ENCODE measurements at regions not wholly inside any gene's neighbourhood (a gene's known extent, or its start where the extent isn't known, plus 50 kb on each side); places are given as distances from the start of the nearest gene placed in this dataset.

GRCh38 chr9:102778746-102779145 lies 216.4 kb upstream of the CYLC2 start:
- Histone ChIP-seq H3K9me3 (ENCODE audit: low read length) (no peaks in the 10 kb centered on the region), H3K9me2 (ENCODE audit: insufficient read depth, low read length) (no peaks in the 10 kb centered on the region), H3K79me2 (replicated peaks; ENCODE audit: insufficient read depth, low read length) (no peaks in the 10 kb centered on the region), H3K27me3 (ENCODE audit: insufficient read depth, low read depth, low read length) (no peaks in the 10 kb centered on the region), H2AFZ (ENCODE audit: low read depth, low read length) (no peak overlapping the region), H3K4me3 (ENCODE audit: low read length) (no peak overlapping the region), H4K20me1 (ENCODE audit: insufficient read depth) (no peaks in the 10 kb centered on the region), H3F3A (ENCODE audit: insufficient read depth, low read length, poor library complexity, severe bottlenecking) (no peaks in the 10 kb centered on the region), H3K9ac (ENCODE audit: low read length) (no peak overlapping the region), H3K36me3 (ENCODE audit: insufficient read depth, low read length) (no peaks in the 10 kb centered on the region), H3K27ac (ENCODE audit: low read length) (no peak overlapping the region), H3K4me2 (ENCODE audit: low read length) (no peak overlapping the region)
- TF ChIP-seq TAF1 (IDR thresholded peaks at IDR 0.05; ENCODE audit: low read depth) (no peak), SMC3 (conservative IDR thresholded peaks at IDR 0.05; ENCODE audit: poor library complexity) (no peak), REST (IDR thresholded peaks at IDR 0.05; ENCODE audit: borderline replicate concordance) (no peak), CTCF (IDR thresholded peaks at IDR 0.05; ENCODE audit: poor library complexity, severe bottlenecking) (no peak), EP300 (conservative IDR thresholded peaks at IDR 0.05; ENCODE audit: poor library complexity, severe bottlenecking) (no peak), POLR2AphosphoS5 (IDR thresholded peaks at IDR 0.05) (no peak), MXI1 (conservative IDR thresholded peaks at IDR 0.05; ENCODE audit: poor library complexity, severe bottlenecking) (no peak), RAD21 (conservative IDR thresholded peaks at IDR 0.05) (no peak), EZH2 (IDR thresholded peaks at IDR 0.05; ENCODE audit: borderline replicate concordance, insufficient read depth, low read length, poor library complexity, severe bottlenecking) (no peak)

- no peaks in the 10 kb centered on the region for H4K20me1 ChIP-seq (ENCODE audit: insufficient read depth)
- no peak overlapping the region for H3K4me2 ChIP-seq (ENCODE audit: low read length)
- TF ChIP-seq RAD21 (conservative IDR thresholded peaks at IDR 0.05): no peak
- no peaks in the 10 kb centered on the region for H3K79me2 ChIP-seq (replicated peaks; ENCODE audit: insufficient read depth, low read length)
- H3K9me2 ChIP-seq (ENCODE audit: insufficient read depth, low read length): no peaks in the 10 kb centered on the region
- H3K36me3 ChIP-seq (ENCODE audit: insufficient read depth, low read length): no peaks in the 10 kb centered on the region
- H3F3A ChIP-seq (ENCODE audit: insufficient read depth, low read length, poor library complexity, severe bottlenecking): no peaks in the 10 kb centered on the region
- no peak overlapping the region for H3K27ac ChIP-seq (ENCODE audit: low read length)
- no peaks in the 10 kb centered on the region for H3K27me3 ChIP-seq (ENCODE audit: insufficient read depth, low read depth, low read length)
- no peak overlapping the region for H2AFZ ChIP-seq (ENCODE audit: low read depth, low read length)
- H3K9ac ChIP-seq (ENCODE audit: low read length): no peak overlapping the region
- H3K9me3 ChIP-seq (ENCODE audit: low read length): no peaks in the 10 kb centered on the region
- H3K4me3 ChIP-seq (ENCODE audit: low read length): no peak overlapping the region
Measured at GRCh38 chr9:102770704-102771103, 224.4 kb upstream of the CYLC2 start.

- Histone ChIP-seq H3K9ac (ENCODE audit: low read length) (no peak overlapping the region), H3K27me3 (ENCODE audit: insufficient read depth, low read depth, low read length) (no peaks in the 10 kb centered on the region), H3F3A (ENCODE audit: insufficient read depth, low read length, poor library complexity, severe bottlenecking) (no peaks in the 10 kb centered on the region), H4K20me1 (ENCODE audit: insufficient read depth) (no peaks in the 10 kb centered on the region), H3K9me3 (ENCODE audit: low read length) (no peaks in the 10 kb centered on the region), H3K4me3 (ENCODE audit: low read length) (no peak overlapping the region), H3K9me2 (ENCODE audit: insufficient read depth, low read length) (no peaks in the 10 kb centered on the region), H3K79me2 (replicated peaks; ENCODE audit: insufficient read depth, low read length) (no peaks in the 10 kb centered on the region), H2AFZ (ENCODE audit: low read depth, low read length) (no peak overlapping the region), H3K27ac (ENCODE audit: low read length) (no peak overlapping the region), H3K4me2 (ENCODE audit: low read length) (no peak overlapping the region), H3K36me3 (ENCODE audit: insufficient read depth, low read length) (no peaks in the 10 kb centered on the region)
- TF ChIP-seq POLR2AphosphoS5 (IDR thresholded peaks at IDR 0.05) (peak; percentile 56), CTCF (IDR thresholded peaks at IDR 0.05; ENCODE audit: poor library complexity, severe bottlenecking) (no peak), EP300 (conservative IDR thresholded peaks at IDR 0.05; ENCODE audit: poor library complexity, severe bottlenecking) (peak; percentile 66)
Measured at GRCh38 chr9:102769307-102769706, 225.8 kb upstream of the CYLC2 start.

Measured in neural cell (in vitro differentiated cells).